ENCODE measurements at regions not wholly inside any gene's neighbourhood (a gene's known extent, or its start where the extent isn't known, plus 50 kb on each side); places are given as distances from the start of the nearest gene placed in this dataset.

DNA sequence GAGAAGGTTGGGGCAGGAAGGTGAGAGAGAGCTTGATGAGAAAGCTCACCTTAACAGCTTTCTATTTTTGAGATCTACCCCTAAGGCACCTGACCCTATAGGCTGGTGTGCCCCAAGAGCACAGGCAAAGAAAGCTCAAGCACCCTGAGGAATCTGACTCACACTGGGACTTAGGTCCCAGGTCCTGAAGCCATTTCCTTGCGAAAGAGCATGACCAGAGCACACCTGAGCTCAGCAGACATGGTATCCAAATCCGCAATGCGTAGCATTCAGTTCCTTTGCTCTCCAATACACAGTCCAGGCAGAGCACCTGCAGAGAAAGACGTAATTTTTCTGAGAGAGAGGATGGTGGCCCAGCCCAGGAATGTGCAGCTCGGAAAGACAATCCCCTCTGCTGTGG, 112.1 kb upstream of the LPP start:
- H4K20me1 ChIP-seq (ENCODE audit: control insufficient read depth, insufficient read depth, low read depth, low read length): no peaks in the 10 kb centered on the region
- H3K4me3 ChIP-seq (ENCODE audit: low read length): no peak overlapping the region
- H3K36me3 ChIP-seq (ENCODE audit: control insufficient read depth, low read length): no peaks in the 10 kb centered on the region
- TF ChIP-seq EZH2phosphoT487 (IDR thresholded peaks at IDR 0.05; ENCODE audit: borderline replicate concordance, low read length): no peak
- no peak for TF ChIP-seq CTCF (IDR thresholded peaks at IDR 0.05; ENCODE audit: low read depth, low read length, poor library complexity, severe bottlenecking)
- H3K79me2 ChIP-seq (ENCODE audit: control insufficient read depth, low read length): no peaks in the 10 kb centered on the region
- H3K27me3 ChIP-seq (ENCODE audit: control insufficient read depth, low read length): no peaks in the 10 kb centered on the region
- H3K27ac ChIP-seq (ENCODE audit: low read depth, low read length): no peak overlapping the region
- H3K4me2 ChIP-seq (ENCODE audit: low read length): no peak overlapping the region
- no peaks in the 10 kb centered on the region for H3K9me2 ChIP-seq (replicated peaks; ENCODE audit: control insufficient read depth, low read length)
- H3K9me3 ChIP-seq (ENCODE audit: control insufficient read depth, insufficient read depth, low read length): no peaks in the 10 kb centered on the region
- no peaks in the 10 kb centered on the region for H3F3A ChIP-seq (ENCODE audit: control insufficient read depth, insufficient read depth)
- H3K4me1 ChIP-seq (ENCODE audit: control insufficient read depth, low read length): peaks cover 40% of the 10 kb centered on the region

DNA sequence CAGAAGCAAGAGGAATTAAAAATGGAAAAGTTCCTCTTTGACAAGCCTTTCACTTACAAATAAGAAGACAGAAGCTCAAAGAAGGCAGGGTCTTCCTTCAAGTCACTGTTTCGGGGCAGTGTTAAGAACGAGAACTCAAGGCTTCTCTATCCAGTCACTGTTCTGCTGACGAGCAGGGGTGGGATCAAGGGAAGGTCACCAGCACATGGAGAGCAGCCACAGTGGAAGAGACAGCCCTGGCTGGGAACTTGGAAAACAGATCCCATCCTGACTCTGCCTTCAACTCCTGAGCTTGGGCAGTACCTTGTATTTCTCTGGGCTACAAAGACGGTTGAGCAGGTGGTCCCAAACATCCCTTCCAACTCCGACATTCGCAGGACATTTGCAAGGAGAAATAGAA, 111.5 kb upstream of the LPP start:
- Histone ChIP-seq H4K20me1 (ENCODE audit: control insufficient read depth, insufficient read depth, low read depth, low read length) (no peaks in the 10 kb centered on the region), H3F3A (ENCODE audit: control insufficient read depth, insufficient read depth) (no peaks in the 10 kb centered on the region), H3K27ac (ENCODE audit: low read depth, low read length) (no peak overlapping the region), H3K4me3 (ENCODE audit: low read length) (no peak overlapping the region), H3K27me3 (ENCODE audit: control insufficient read depth, low read length) (no peaks in the 10 kb centered on the region), H3K4me2 (ENCODE audit: low read length) (no peak overlapping the region), H3K9me2 (replicated peaks; ENCODE audit: control insufficient read depth, low read length) (no peaks in the 10 kb centered on the region), H3K9me3 (ENCODE audit: control insufficient read depth, insufficient read depth, low read length) (no peaks in the 10 kb centered on the region), H3K79me2 (ENCODE audit: control insufficient read depth, low read length) (no peaks in the 10 kb centered on the region), H3K36me3 (ENCODE audit: control insufficient read depth, low read length) (no peaks in the 10 kb centered on the region), H3K4me1 (ENCODE audit: control insufficient read depth, low read length) (peaks cover 36% of the 10 kb centered on the region)
- no peak for TF ChIP-seq CTCF (IDR thresholded peaks at IDR 0.05; ENCODE audit: low read depth, low read length, poor library complexity, severe bottlenecking)
- TF ChIP-seq EZH2phosphoT487 (IDR thresholded peaks at IDR 0.05; ENCODE audit: borderline replicate concordance, low read length): no peak

- Histone ChIP-seq H3K4me3 (ENCODE audit: low read length) (no peak overlapping the region), H3K36me3 (ENCODE audit: control insufficient read depth, low read length) (no peaks in the 10 kb centered on the region), H3K27me3 (ENCODE audit: control insufficient read depth, low read length) (no peaks in the 10 kb centered on the region), H3K9me2 (replicated peaks; ENCODE audit: control insufficient read depth, low read length) (no peaks in the 10 kb centered on the region), H3K4me2 (ENCODE audit: low read length) (peak overlapping the region; percentile 18), H3K4me1 (ENCODE audit: control insufficient read depth, low read length) (peaks cover 23% of the 10 kb centered on the region), H3K79me2 (ENCODE audit: control insufficient read depth, low read length) (no peaks in the 10 kb centered on the region), H3F3A (ENCODE audit: control insufficient read depth, insufficient read depth) (no peaks in the 10 kb centered on the region), H4K20me1 (ENCODE audit: control insufficient read depth, insufficient read depth, low read depth, low read length) (no peaks in the 10 kb centered on the region), H3K27ac (ENCODE audit: low read depth, low read length) (no peak overlapping the region), H3K9me3 (ENCODE audit: control insufficient read depth, insufficient read depth, low read length) (no peaks in the 10 kb centered on the region)
- TF ChIP-seq EZH2phosphoT487 (IDR thresholded peaks at IDR 0.05; ENCODE audit: borderline replicate concordance, low read length): no peak
- TF ChIP-seq CTCF (IDR thresholded peaks at IDR 0.05; ENCODE audit: low read depth, low read length, poor library complexity, severe bottlenecking): no peak
Observed at GRCh38 chr3:188043891-188044290, 110.1 kb upstream of the LPP start.
